Endodermal cell (in vitro differentiated cells): ENCODE measurements at regions not wholly inside any gene's neighbourhood (a gene's known extent, or its start where the extent isn't known, plus 50 kb on each side); places are given as distances from the start of the nearest gene placed in this dataset.

Experiments used
- DNase-seq: peaks from one replicate; pipeline ENCODE4 v3.0.0-alpha.2; 2017
- H3K27ac ChIP-seq: 2 replicates; pipeline ENCODE4 v1.5.1; 2013; ENCODE audit warnings: mild to moderate bottlenecking, low read depth, low read length, moderate library complexity
- H3K27me3 ChIP-seq: 2 replicates; pipeline ENCODE4 v1.6.1; 2013; ENCODE audit warnings: mild to moderate bottlenecking, low read length, moderate library complexity; ENCODE audit not compliant: insufficient read depth, control insufficient read depth, poor library complexity, severe bottlenecking
- H3K36me3 ChIP-seq: 2 replicates; pipeline ENCODE4 v1.7.0; 2013; ENCODE audit warnings: mild to moderate bottlenecking, low read length, moderate library complexity; ENCODE audit not compliant: control insufficient read depth, insufficient read depth
- H3K4me1 ChIP-seq: one replicate; pipeline ENCODE4 v1.7.0; 2013; ENCODE audit warnings: low read length; ENCODE audit not compliant: control insufficient read depth, insufficient read depth
- H3K4me3 ChIP-seq: 2 replicates; pipeline ENCODE4 v1.5.1; 2013; ENCODE audit warnings: mild to moderate bottlenecking, low read length, moderate library complexity
- H3K9ac ChIP-seq: 2 replicates; pipeline ENCODE4 v1.6.1; 2013; ENCODE audit warnings: mild to moderate bottlenecking, low read length, moderate library complexity; ENCODE audit not compliant: poor library complexity, severe bottlenecking; ENCODE audit errors: extremely low read depth
- H3K9me3 ChIP-seq: 2 replicates; pipeline ENCODE4 v1.6.1; 2013; ENCODE audit warnings: mild to moderate bottlenecking, low read length, moderate library complexity; ENCODE audit not compliant: control insufficient read depth
- H3K27ac Mint-ChIP-seq: 2 replicates; pipeline ENCODE4 v1.8.0; 2020; ENCODE audit warnings: mixed read lengths
- H3K27me3 Mint-ChIP-seq: 2 replicates; pipeline ENCODE4 v1.8.0; 2021; ENCODE audit warnings: mild to moderate bottlenecking, mixed read lengths; ENCODE audit not compliant: insufficient read depth
- H3K36me3 Mint-ChIP-seq: 2 replicates; pipeline ENCODE4 v1.8.0; 2020; ENCODE audit warnings: low read depth, mixed read lengths
- H3K4me1 Mint-ChIP-seq: 2 replicates; pipeline ENCODE4 v1.8.0; 2020; ENCODE audit warnings: mixed read lengths
- H3K4me3 Mint-ChIP-seq: 2 replicates; pipeline ENCODE4 v1.8.0; 2020; ENCODE audit warnings: mild to moderate bottlenecking, moderate library complexity, mixed read lengths
- H3K9me3 Mint-ChIP-seq: 2 replicates; pipeline ENCODE4 v1.8.0; 2020; ENCODE audit warnings: mild to moderate bottlenecking, mixed read lengths
- CTCF ChIP-seq: fragments of 200-600 bp; sonication (generic); conservative IDR thresholded peaks from 2 replicates; pipeline ENCODE4 v1.5.0; 2021; ENCODE audit warnings: antibody characterized with exemption, mild to moderate bottlenecking
- WGBS, 2 experiments: methylation state at CpG; one replicate each; pipeline versions ENCODE4 v1.1.5 to v1.1.7; 2013; ENCODE audit warnings: missing lambda C conversion rate in 2 of 2, mixed read lengths in 1 of 2; ENCODE audit not compliant: insufficient coverage in 1 of 2, insufficient read length in 1 of 2; 5-methylcytosine and 5-hydroxymethylcytosine counted together

- no peak overlapping the region for H3K4me3 ChIP-seq
- 10 to 12% methylated on average over 14 to 28 of the region's 28 CpGs for WGBS, 2 experiments
- no peaks in the 10 kb centered on the region for H3K36me3 ChIP-seq
- peak overlapping the region; percentile 17 for H3K27ac Mint-ChIP-seq
- peak; percentile 97 for DNase-seq
- no peaks in the 10 kb centered on the region for H3K9me3 Mint-ChIP-seq
- peaks cover 4% of the 10 kb centered on the region for H3K4me1 ChIP-seq
- peaks cover 14% of the 10 kb centered on the region for H3K4me1 Mint-ChIP-seq
- no peaks in the 10 kb centered on the region for H3K36me3 Mint-ChIP-seq
- peak; percentile 74 for TF ChIP-seq CTCF
- no peaks in the 10 kb centered on the region for H3K9me3 ChIP-seq
- H3K4me3 Mint-ChIP-seq: no peak overlapping the region
- H3K27me3 ChIP-seq: no peaks in the 10 kb centered on the region
- peak overlapping the region; percentile 96 for H3K27ac ChIP-seq
- H3K27me3 Mint-ChIP-seq: no peaks in the 10 kb centered on the region
- no peak overlapping the region for H3K9ac ChIP-seq
Measured at GRCh38 chr14:76947078-76947837, 81.2 kb downstream of the IRF2BPL start.

DNA sequence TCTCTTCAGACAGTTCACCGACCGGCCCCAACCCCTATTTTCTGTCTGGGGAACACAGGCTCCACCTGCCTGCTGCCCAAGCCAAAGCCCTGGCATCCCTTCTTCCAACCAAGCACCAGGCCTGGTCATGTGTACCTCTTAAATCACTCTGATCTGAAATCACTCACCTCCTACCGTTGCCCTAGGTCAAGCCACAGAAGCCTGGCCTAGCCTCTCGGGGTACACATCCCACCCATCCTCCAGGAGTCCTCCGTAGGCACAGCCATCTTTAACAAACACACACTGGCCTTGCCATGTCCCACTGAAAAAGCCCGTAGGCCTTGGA is 81.8 kb downstream of the IRF2BPL start:
- H3K27me3 Mint-ChIP-seq: no peaks in the 10 kb centered on the region
- Histone ChIP-seq H3K4me3 (no peak overlapping the region), H3K27ac (peak overlapping the region; percentile 96), H3K9ac (no peak overlapping the region), H3K36me3 (no peaks in the 10 kb centered on the region), H3K9me3 (no peaks in the 10 kb centered on the region), H3K27me3 (no peaks in the 10 kb centered on the region), H3K4me1 (peaks cover 4% of the 10 kb centered on the region)
- peak overlapping the region; percentile 17 for H3K27ac Mint-ChIP-seq
- no peak overlapping the region for H3K4me3 Mint-ChIP-seq
- H3K36me3 Mint-ChIP-seq: no peaks in the 10 kb centered on the region
- H3K4me1 Mint-ChIP-seq: peaks cover 14% of the 10 kb centered on the region
- DNase-seq: no peak
- WGBS, 2 experiments: 73 to 78% methylated on average over 4 to 6 of the region's 6 CpGs
- no peak for TF ChIP-seq CTCF
- no peaks in the 10 kb centered on the region for H3K9me3 Mint-ChIP-seq

DNA sequence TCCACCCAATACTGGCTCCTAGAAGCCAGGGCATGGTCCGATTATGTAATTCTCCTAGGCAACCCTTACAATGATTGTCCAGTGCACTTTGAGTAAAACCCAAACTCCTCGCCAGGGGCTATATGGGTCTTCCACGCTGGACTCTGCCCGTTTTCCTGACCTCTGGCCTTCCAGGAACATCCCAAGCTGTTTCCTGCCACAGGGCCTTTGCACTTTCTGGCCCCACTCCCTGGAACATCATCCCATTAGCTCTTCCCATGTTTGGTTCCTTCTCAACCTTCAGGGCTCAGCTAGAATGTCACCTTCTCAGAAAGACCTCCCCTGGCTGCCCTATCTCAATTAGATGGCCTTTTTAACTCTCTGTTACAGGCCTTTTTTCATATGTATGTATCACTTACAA is 85.4 kb downstream of the IRF2BPL start:
- Mint-ChIP-seq H3K27ac (no peak overlapping the region), H3K4me3 (no peak overlapping the region), H3K9me3 (no peaks in the 10 kb centered on the region), H3K4me1 (peaks cover 11% of the 10 kb centered on the region), H3K36me3 (no peaks in the 10 kb centered on the region), H3K27me3 (no peaks in the 10 kb centered on the region)
- Histone ChIP-seq H3K4me3 (no peak overlapping the region), H3K27me3 (no peaks in the 10 kb centered on the region), H3K9ac (no peak overlapping the region), H3K9me3 (no peaks in the 10 kb centered on the region), H3K4me1 (peaks cover 4% of the 10 kb centered on the region), H3K36me3 (no peaks in the 10 kb centered on the region), H3K27ac (no peak overlapping the region)
- TF ChIP-seq CTCF: no peak
- 86 to 97% methylated on average over 3 to 4 of the region's 4 CpGs for WGBS, 2 experiments
- DNase-seq: no peak
